PFSK-1 (cell line): ENCODE measurements at regions not wholly inside any gene's neighbourhood (a gene's known extent, or its start where the extent isn't known, plus 50 kb on each side); places are given as distances from the start of the nearest gene placed in this dataset.

Source experiments
- FOXP2 ChIP-seq: optimal IDR thresholded peaks from 2 replicates; pipeline ENCODE3; 2011; ENCODE audit warnings: borderline replicate concordance, control low read depth, inconsistent platforms; ENCODE audit not compliant: insufficient read depth; ENCODE audit errors: extremely low read length, extremely low read depth
- POLR2AphosphoS5 ChIP-seq: IDR thresholded peaks from 2 replicates; pipeline ENCODE4 v1.6.1; 2012; ENCODE audit warnings: low read depth, mild to moderate bottlenecking, control low read depth, low read length, moderate library complexity
- REST ChIP-seq, 2 experiments: IDR thresholded peaks; 2 replicates each; pipeline versions ENCODE4 v1.6.1 to v1.8.0; 2011 to 2012; ENCODE audit warnings: low read depth in 2 of 2, low read length in 2 of 2, control low read depth in 1 of 2, inconsistent platforms in 1 of 2, mild to moderate bottlenecking in 1 of 2, moderate library complexity in 1 of 2; ENCODE audit not compliant: insufficient read depth in 1 of 2
- SIN3A ChIP-seq: IDR thresholded peaks from 2 replicates; pipeline ENCODE4 v1.6.1; 2012; ENCODE audit warnings: mild to moderate bottlenecking, low read length, moderate library complexity, borderline replicate concordance; ENCODE audit not compliant: insufficient read depth
- TAF1 ChIP-seq: IDR thresholded peaks from 2 replicates; pipeline ENCODE4 v1.6.1; 2012; ENCODE audit warnings: low read length, control low read depth, borderline replicate concordance; ENCODE audit not compliant: insufficient read depth

- TF ChIP-seq POLR2AphosphoS5 (no peak), TAF1 (no peak), SIN3A (no peak), REST (IDR thresholded peaks at IDR 0.05; ENCODE audit: insufficient read depth in 1 of 2, low read depth in 2 of 2, low read length in 2 of 2) (no peak), FOXP2 (no peak)
Observed at GRCh38 chr13:88802886-88803285, 1131.7 kb downstream of the SLITRK5 start.

GRCh38 chr13:88806438-88806837 lies 1135.3 kb downstream of the SLITRK5 start:
- TF ChIP-seq POLR2AphosphoS5 (no peak), TAF1 (no peak), REST (IDR thresholded peaks at IDR 0.05; ENCODE audit: insufficient read depth in 1 of 2, low read depth in 2 of 2, low read length in 2 of 2) (no peak), FOXP2 (no peak), SIN3A (no peak)

GRCh38 chr13:88817560-88817959 lies 1146.4 kb downstream of the SLITRK5 start:
- no peak for TF ChIP-seq POLR2AphosphoS5
- TF ChIP-seq REST (IDR thresholded peaks at IDR 0.05; ENCODE audit: insufficient read depth in 1 of 2, low read depth in 2 of 2, low read length in 2 of 2): no peak
- TF ChIP-seq SIN3A: no peak
- TF ChIP-seq TAF1: no peak
- TF ChIP-seq FOXP2: no peak

- no peak for TF ChIP-seq REST (IDR thresholded peaks at IDR 0.05; ENCODE audit: insufficient read depth in 1 of 2, low read depth in 2 of 2, low read length in 2 of 2)
- TF ChIP-seq FOXP2: no peak
- TF ChIP-seq TAF1: no peak
Observed at GRCh38 chr13:88823114-88823513, 1151.9 kb downstream of the SLITRK5 start.

GRCh38 chr13:88824218-88824617 lies 1153.0 kb downstream of the SLITRK5 start:
- TF ChIP-seq POLR2AphosphoS5: no peak
- TF ChIP-seq FOXP2: no peak
- TF ChIP-seq REST (IDR thresholded peaks at IDR 0.05; ENCODE audit: insufficient read depth in 1 of 2, low read depth in 2 of 2, low read length in 2 of 2): no peak
- TF ChIP-seq TAF1: no peak
- TF ChIP-seq SIN3A: no peak
